ENCODE measurements at regions not wholly inside any gene's neighbourhood (a gene's known extent, or its start where the extent isn't known, plus 50 kb on each side); places are given as distances from the start of the nearest gene placed in this dataset.

DNA sequence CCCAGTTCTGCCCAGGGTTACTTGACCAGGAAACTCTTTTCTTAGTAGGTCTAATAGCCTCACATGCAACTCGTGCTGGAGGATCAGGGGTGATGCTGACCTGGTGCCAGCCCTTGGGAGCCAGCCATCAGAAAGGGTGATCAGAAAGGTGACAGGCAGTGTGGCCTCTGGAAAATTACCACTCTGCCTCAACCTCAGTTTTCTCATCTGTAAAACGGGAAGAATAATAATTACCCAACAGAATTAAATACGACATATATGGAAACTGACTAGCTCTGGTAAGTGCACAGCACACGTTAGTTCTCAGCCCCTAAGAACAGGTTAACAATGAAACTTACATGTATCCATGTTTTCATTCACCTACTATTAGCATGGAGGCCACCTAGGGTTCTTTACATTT lies 157.6 kb downstream of the EN1 start (continued):
- TF ChIP-seq CHD4 (IDR thresholded peaks at IDR 0.05; ENCODE audit: insufficient read depth, insufficient replicate concordance, low read depth, low read length, poor library complexity, severe bottlenecking) (peak; percentile 72), NFIC (IDR thresholded peaks at IDR 0.05) (no peak), KAT2B (IDR thresholded peaks at IDR 0.05; ENCODE audit: low read depth, low read length) (no peak), BCOR (IDR thresholded peaks at IDR 0.05) (peak; percentile 50; the same call in 1 of the 2 replicates), ZNF124 (CRISPR knock-in tag; IDR thresholded peaks at IDR 0.05) (no peak), ZNF717 (CRISPR knock-in tag; IDR thresholded peaks at IDR 0.05) (no peak), PHB2 (IDR thresholded peaks at IDR 0.05; ENCODE audit: low read depth) (no peak), NFIX (CRISPR knock-in tag; IDR thresholded peaks at IDR 0.05; ENCODE audit: low read depth) (no peak), ADNP (tag; IDR thresholded peaks at IDR 0.05) (0 out of 2 replicates have a peak, but pooled peaks have one; percentile 38), EZH2 (IDR thresholded peaks at IDR 0.05; ENCODE audit: borderline replicate concordance, low read depth, low read length) (no peak), ZNF274 (IDR thresholded peaks at IDR 0.05; ENCODE audit: borderline replicate concordance, low read depth, low read length) (no peak), MECOM (CRISPR knock-in tag; IDR thresholded peaks at IDR 0.05) (no peak), ZSCAN32 (CRISPR knock-in tag; IDR thresholded peaks at IDR 0.05) (no peak), RCOR1 (IDR thresholded peaks at IDR 0.05; ENCODE audit: borderline replicate concordance in 1 of 2, low read depth in 2 of 2, low read length in 2 of 2) (0 out of 4 replicates have a peak, but pooled peaks of 1 of the 2 experiments have one; percentile 16)

DNA sequence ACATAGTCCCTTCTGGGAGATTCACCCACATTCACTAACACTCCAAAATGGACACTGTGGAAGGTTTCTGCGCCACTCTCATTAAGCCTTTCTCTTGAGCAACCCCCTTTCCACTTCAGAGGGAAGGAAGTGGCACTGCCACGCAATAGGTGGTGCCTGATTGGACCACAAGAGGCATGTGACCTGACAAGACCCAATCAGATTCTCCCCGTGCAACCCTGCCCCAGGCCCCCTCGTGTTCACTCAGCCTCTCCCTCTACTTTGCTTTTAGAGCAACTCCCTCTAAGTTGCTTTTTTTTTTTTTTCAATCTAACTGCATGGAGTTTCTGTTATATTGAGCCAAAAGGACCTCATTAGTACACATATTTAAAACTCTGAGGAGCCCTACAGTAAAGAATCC lies 158.0 kb downstream of the EN1 start:
- Histone ChIP-seq H3K4me2 (ENCODE audit: insufficient read depth, low read length) (no peak overlapping the region), H3K4me3 (no peak overlapping the region), H3K9me1 (ENCODE audit: control insufficient read depth, insufficient read depth, low read length) (no peaks in the 10 kb centered on the region), H3K27ac (ENCODE audit: extremely low read depth, low read depth, low read length) (no peak overlapping the region), H3K9me3 (replicated peaks; ENCODE audit: control insufficient read depth, insufficient read depth, low read depth, low read length) (no peaks in the 10 kb centered on the region), H4K20me1 (replicated peaks; ENCODE audit: control insufficient read depth, insufficient read depth, low read length) (no peaks in the 10 kb centered on the region), H3K27me3 (ENCODE audit: control insufficient read depth in 2 of 2, insufficient read depth in 2 of 2, low read length in 2 of 2) (no peaks in the 10 kb centered on the region), H2AFZ (ENCODE audit: low read depth, low read length) (peak overlapping the region; percentile 86), H3K4me1 (replicated peaks in 1 of 2; ENCODE audit: control insufficient read depth in 2 of 2, insufficient read depth in 2 of 2, low read length in 2 of 2) (no peaks in the 10 kb centered on the region; a peak in 2 of 5 replicates), H3K9ac (ENCODE audit: insufficient read depth in 1 of 2, low read depth in 2 of 2, low read length in 2 of 2) (no peak overlapping the region), H3K36me3 (ENCODE audit: control insufficient read depth, insufficient read depth, low read length) (no peaks in the 10 kb centered on the region), H3K79me2 (ENCODE audit: control insufficient read depth, insufficient read depth, low read length) (no peaks in the 10 kb centered on the region)
- ATAC-seq: peak; percentile 95
- peak; percentile 59 for FAIRE-seq
- no TSS peak for BruUV-seq (replicated peaks)
- ChIA-PET CTCF (ENCODE audit: low intra/inter-chr PET ratio) (no interaction called here), POLR2A (interaction anchor here (0.8 kb wide), 1 partner anchor 18 kb away, joined by 3 read pairs; no protein-coding TSS in a partner anchor)
- DNase-seq (ENCODE audit: extremely low read depth in 1 of 4, low spot score in 3 of 4): peak; percentile 22 to 69 (median 61)
- WGBS (ENCODE audit: insufficient coverage, low coverage, missing lambda C conversion rate): 32% methylated on average over 4 of the region's 4 CpGs
- in situ Hi-C loops (cut with MboI) (no loop called here), intact Hi-C loops (cut with micrococcal nuclease) (no loop called here)
- TF ChIP-seq TBL1XR1 (IDR thresholded peaks at IDR 0.05; ENCODE audit: low read length in 2 of 2) (no peak), PYGO2 (tag; IDR thresholded peaks at IDR 0.05) (no peak), L3MBTL2 (IDR thresholded peaks at IDR 0.05) (peak; percentile 59), ZNF224 (CRISPR knock-in tag; IDR thresholded peaks at IDR 0.05) (no peak), RAD51 (IDR thresholded peaks at IDR 0.05; ENCODE audit: borderline replicate concordance, low read depth) (peak; percentile 76), SAP30 (IDR thresholded peaks at IDR 0.05; ENCODE audit: borderline replicate concordance, insufficient read depth, low read depth, low read length, poor library complexity, severe bottlenecking) (no peak)
- TF ChIP-seq, protein P1, sequence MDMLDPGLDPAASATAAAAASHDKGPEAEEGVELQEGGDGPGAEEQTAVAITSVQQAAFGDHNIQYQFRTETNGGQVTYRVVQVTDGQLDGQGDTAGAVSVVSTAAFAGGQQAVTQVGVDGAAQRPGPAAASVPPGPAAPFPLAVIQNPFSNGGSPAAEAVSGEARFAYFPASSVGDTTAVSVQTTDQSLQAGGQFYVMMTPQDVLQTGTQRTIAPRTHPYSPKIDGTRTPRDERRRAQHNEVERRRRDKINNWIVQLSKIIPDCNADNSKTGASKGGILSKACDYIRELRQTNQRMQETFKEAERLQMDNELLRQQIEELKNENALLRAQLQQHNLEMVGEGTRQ (CRISPR knock-in tag; IDR thresholded peaks at IDR 0.05): peak; percentile 91
- TF ChIP-seq, protein P2, sequence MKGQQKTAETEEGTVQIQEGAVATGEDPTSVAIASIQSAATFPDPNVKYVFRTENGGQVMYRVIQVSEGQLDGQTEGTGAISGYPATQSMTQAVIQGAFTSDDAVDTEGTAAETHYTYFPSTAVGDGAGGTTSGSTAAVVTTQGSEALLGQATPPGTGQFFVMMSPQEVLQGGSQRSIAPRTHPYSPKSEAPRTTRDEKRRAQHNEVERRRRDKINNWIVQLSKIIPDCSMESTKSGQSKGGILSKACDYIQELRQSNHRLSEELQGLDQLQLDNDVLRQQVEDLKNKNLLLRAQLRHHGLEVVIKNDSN (CRISPR knock-in tag; IDR thresholded peaks at IDR 0.05): peak; percentile 89

All from K562 (cell line).